K562 (cell line): ENCODE measurements at regions not wholly inside any gene's neighbourhood (a gene's known extent, or its start where the extent isn't known, plus 50 kb on each side); places are given as distances from the start of the nearest gene placed in this dataset.

Source experiments
- ATAC-seq: fragments of 200-7000 bp; cut with Tn5 transposase; 3 replicates; pipeline ENCODE4 v1.9.1; 2020; ENCODE audit warnings: moderate library complexity
- BruUV-seq: library from RNA; stranded (reverse); fragments of 400-500 nt; replicated peaks from 2 replicates; lab custom pipeline; 2021; lab: Mats Ljungman, UMichigan
- CTCF ChIA-PET: fragments of 300-600 bp; formaldehyde crosslinking; extraction: SDS; loops from one replicate; lab custom pipeline; 2021; ENCODE audit warnings: low intra/inter-chr PET ratio; lab: Yijun Ruan, JAX
- POLR2A ChIA-PET: fragments of 300-600, 350-650 bp; sonication (Branson Sonifier 250); formaldehyde crosslinking; extraction: SDS; loops from one replicate; lab custom pipeline; 2021; ENCODE audit warnings: antibody characterized with exemption, inconsistent platforms; lab: Yijun Ruan, JAX
- DNase-seq, 4 experiments: peaks; one replicate each; pipeline versions ENCODE4 v3.0.0 to v3.0.0-alpha.2; 2011 to 2018; ENCODE audit warnings: low spot score in 3 of 4, mixed read lengths in 3 of 4; ENCODE audit errors: extremely low read depth in 1 of 4
- FAIRE-seq: peaks from 2 replicates; lab custom pipeline; 2011; peaks lifted over from hg19 to GRCh38; lab: Jason Lieb, UNC
- H2AFZ ChIP-seq: 2 replicates; pipeline ENCODE4 v1.6.0; 2011; ENCODE audit warnings: low read depth, low read length, control low read depth, inconsistent platforms
- H3K27ac ChIP-seq: fragments of 200-600 bp; 3 replicates; pipeline ENCODE4 v1.8.0; 2011; ENCODE audit warnings: low read depth, mild to moderate bottlenecking, control low read depth, inconsistent platforms, low read length, moderate library complexity, mixed read lengths; ENCODE audit errors: extremely low read depth
- H3K27me3 ChIP-seq, 2 experiments: fragments of 300-600 bp in 1 of 2; 2 replicates in 1 of 2; 3 replicates in 1 of 2; pipeline versions ENCODE4 v1.6.0 to v1.8.0; 2011; ENCODE audit warnings: inconsistent platforms in 2 of 2, low read length in 2 of 2, mild to moderate bottlenecking in 1 of 2, mixed read lengths in 1 of 2, moderate library complexity in 1 of 2; ENCODE audit not compliant: control insufficient read depth in 2 of 2, insufficient read depth in 2 of 2
- H3K36me3 ChIP-seq: fragments of 300-600 bp; 3 replicates; pipeline ENCODE4 v1.8.0; 2011; ENCODE audit warnings: mild to moderate bottlenecking, low read length, inconsistent platforms; ENCODE audit not compliant: control insufficient read depth, insufficient read depth
- H3K4me1 ChIP-seq, 2 experiments: fragments of 200-600 bp in 1 of 2; replicated peaks in 1 of 2; 2 replicates in 1 of 2; 3 replicates in 1 of 2; pipeline versions ENCODE4 v1.5.1 to v1.8.0; 2011; ENCODE audit warnings: inconsistent platforms in 2 of 2, low read length in 2 of 2, mild to moderate bottlenecking in 1 of 2, mixed read lengths in 1 of 2, moderate library complexity in 1 of 2; ENCODE audit not compliant: control insufficient read depth in 2 of 2, insufficient read depth in 2 of 2
- H3K4me2 ChIP-seq: 2 replicates; pipeline ENCODE4 v1.6.1; 2011; ENCODE audit warnings: low read length, control low read depth, inconsistent platforms, mixed read lengths; ENCODE audit not compliant: insufficient read depth
- H3K4me3 ChIP-seq: fragments of 200-600 bp; sonication (generic), shearing (Covaris generic); 2 replicates; pipeline ENCODE4 v1.5.1; 2016; ENCODE audit warnings: control low read depth, inconsistent platforms
- H3K79me2 ChIP-seq: fragments of 200-600 bp; 3 replicates; pipeline ENCODE4 v1.8.0; 2011; ENCODE audit warnings: low read length, inconsistent platforms; ENCODE audit not compliant: control insufficient read depth, insufficient read depth
- H3K9ac ChIP-seq, 2 experiments: 2 replicates each; pipeline versions ENCODE4 v1.6.0 to v1.6.1; 2011; ENCODE audit warnings: low read depth in 2 of 2, low read length in 2 of 2, control low read depth in 1 of 2, inconsistent platforms in 1 of 2, mild to moderate bottlenecking in 1 of 2, mixed read lengths in 1 of 2; ENCODE audit not compliant: insufficient read depth in 1 of 2
- H3K9me1 ChIP-seq: one replicate; pipeline ENCODE4 v1.6.0; 2011; ENCODE audit warnings: inconsistent platforms, mild to moderate bottlenecking, low read length, moderate library complexity; ENCODE audit not compliant: control insufficient read depth, insufficient read depth
- H3K9me3 ChIP-seq: replicated peaks from 2 replicates; pipeline ENCODE4 v1.5.1; 2011; ENCODE audit warnings: low read depth, low read length, inconsistent platforms; ENCODE audit not compliant: control insufficient read depth, insufficient read depth
- H4K20me1 ChIP-seq: replicated peaks from 2 replicates; pipeline ENCODE4 v1.6.1; 2011; ENCODE audit warnings: low read length, inconsistent platforms, mixed read lengths; ENCODE audit not compliant: control insufficient read depth, insufficient read depth
- ATF2 ChIP-seq: sonication (generic); formaldehyde crosslinking; IDR thresholded peaks from 2 replicates; pipeline ENCODE4 v1.8.1; 2022; ENCODE audit warnings: missing genetic modification reagents
- ATF7 ChIP-seq: fragments of 450-650 bp; IDR thresholded peaks from 2 replicates; pipeline ENCODE4 v1.7.1; 2014; ENCODE audit warnings: mild to moderate bottlenecking, moderate library complexity
- BDP1 ChIP-seq: IDR thresholded peaks from 3 replicates; pipeline ENCODE4 v1.6.1; 2011; ENCODE audit not compliant: insufficient read length, insufficient read depth
- GTF2B ChIP-seq: IDR thresholded peaks from 2 replicates; pipeline ENCODE4 v1.6.1; 2011; ENCODE audit not compliant: insufficient read length; ENCODE audit errors: extremely low read depth
- HDAC3 ChIP-seq: fragments of 450-650 bp; IDR thresholded peaks from 2 replicates; pipeline ENCODE4 v1.6.1; 2018; ENCODE audit warnings: borderline replicate concordance, mild to moderate bottlenecking, moderate library complexity; ENCODE audit not compliant: partially characterized antibody
- NCOA1 ChIP-seq: fragments of 450-650 bp; IDR thresholded peaks from 2 replicates; pipeline ENCODE4 v1.6.1; 2016; ENCODE audit warnings: low read depth
- RBM17 ChIP-seq: fragments of 200-400 bp; formaldehyde crosslinking; IDR thresholded peaks from 2 replicates; pipeline ENCODE4 v1.6.1; 2017; ENCODE audit warnings: low read depth, mild to moderate bottlenecking, low read length, borderline replicate concordance
- TFAM ChIP-seq: fragments of 250-450 bp; sonication (Bioruptor Pico); conservative IDR thresholded peaks from 2 replicates; pipeline ENCODE4 v1.5.0; 2021; ENCODE audit warnings: mild to moderate bottlenecking, moderate library complexity
- ZNF316 ChIP-seq: fragments of 450-650 bp; IDR thresholded peaks from 2 replicates; pipeline ENCODE4 v1.6.1; 2016
- ZNF76 ChIP-seq: fragments of 250-450 bp; sonication (Bioruptor Pico); IDR thresholded peaks from 2 replicates; pipeline ENCODE4 v1.4.0; 2020; ENCODE audit warnings: mild to moderate bottlenecking, moderate library complexity, borderline replicate concordance
- WGBS: fragments of 100-300 bp; shearing (Covaris generic); methylation state at CpG from one replicate; pipeline ENCODE4 v1.1.6; 2016; ENCODE audit warnings: low coverage, mixed read lengths; ENCODE audit not compliant: insufficient coverage; ENCODE audit errors: missing lambda C conversion rate; 5-methylcytosine and 5-hydroxymethylcytosine counted together
- in situ Hi-C: fragments of 300-500 bp; cut with MboI; formaldehyde crosslinking; loops from 4 replicates; pipeline ENCODE4 v1.15.0; 2018; ENCODE audit warnings: inconsistent platforms, mixed read lengths
- intact Hi-C: fragments of 100-400 bp; cut with micrococcal nuclease; formaldehyde crosslinking; loops from 2 replicates; pipeline ENCODE4 v1.14.2; 2022

GRCh38 chr2:195360242-195360641, 296.8 kb upstream of the SLC39A10 start:
- DNase-seq (no peak), FAIRE-seq (no peak), ATAC-seq (no peak)
- no peaks in the 10 kb centered on the region for H3K9me1 ChIP-seq
- H3K27me3 ChIP-seq, result no peaks in the 10 kb centered on the region
- no peaks in the 10 kb centered on the region for H4K20me1 ChIP-seq
- H3K79me2 ChIP-seq, result no peaks in the 10 kb centered on the region
- H3K4me1 ChIP-seq, result no peaks in the 10 kb centered on the region; a peak in 1 of 5 replicates
- H3K4me2 ChIP-seq, result no peak overlapping the region
- WGBS, result 0% methylated on average over 1 of the region's 1 CpG
- in situ Hi-C loops (no loop called here), intact Hi-C loops (no loop called here)
- TF ChIP-seq ZNF76 (CRISPR knock-in tag), result no peak
- no peak for TF ChIP-seq ZNF316
- TF ChIP-seq BDP1, result no peak
- no peak overlapping the region for H3K4me3 ChIP-seq
- BruUV-seq, result no TSS peak
- no peak overlapping the region for H3K9ac ChIP-seq
- H3K9me3 ChIP-seq, result no peaks in the 10 kb centered on the region; the same call in 1 of the 2 replicates
- ChIA-PET POLR2A (interaction anchor here (0.6 kb wide), 1 partner anchor 94 kb away, joined by 3 read pairs; no protein-coding TSS in a partner anchor), CTCF (no interaction called here)
- H3K36me3 ChIP-seq, result no peaks in the 10 kb centered on the region
- no peak overlapping the region for H2AFZ ChIP-seq
- no peak overlapping the region for H3K27ac ChIP-seq

GRCh38 chr2:195359043-195359735, 297.8 kb upstream of the SLC39A10 start:
- 49% methylated on average over 7 of the region's 7 CpGs for WGBS
- ATAC-seq, result no peak
- H2AFZ ChIP-seq, result peak overlapping the region; percentile 46
- ChIA-PET POLR2A (no interaction called here), CTCF (no interaction called here)
- no TSS peak for BruUV-seq
- TF ChIP-seq HDAC3 (no peak), GTF2B (no peak), RBM17 (no peak), ATF2 (CRISPR knock-in tag) (no peak), NCOA1 (no peak), ATF7 (no peak), TFAM (CRISPR knock-in tag) (no peak)
- no peaks in the 10 kb centered on the region for H3K79me2 ChIP-seq
- H3K4me1 ChIP-seq, result no peaks in the 10 kb centered on the region; a peak in 1 of 5 replicates
- no peak overlapping the region for H3K9ac ChIP-seq
- H3K27me3 ChIP-seq, result no peaks in the 10 kb centered on the region
- H3K4me3 ChIP-seq, result no peak overlapping the region
- H3K27ac ChIP-seq, result no peak overlapping the region
- H4K20me1 ChIP-seq, result no peaks in the 10 kb centered on the region
- H3K9me3 ChIP-seq, result no peaks in the 10 kb centered on the region
- FAIRE-seq, result no peak
- no peak overlapping the region for H3K4me2 ChIP-seq
- in situ Hi-C loops (no loop called here), intact Hi-C loops (no loop called here)
- H3K9me1 ChIP-seq, result no peaks in the 10 kb centered on the region
- no peak for DNase-seq
- no peaks in the 10 kb centered on the region for H3K36me3 ChIP-seq
